Middle frontal gyrus (tissue), 1 donor: ENCODE measurements at regions not wholly inside any gene's neighbourhood (a gene's known extent, or its start where the extent isn't known, plus 50 kb on each side); places are given as distances from the start of the nearest gene placed in this dataset.

Source experiments
- DNase-seq: peaks from one replicate; pipeline ENCODE4 v3.0.0-alpha.2; 2015; ENCODE audit warnings: low spot score; ENCODE audit errors: extremely low spot score

DNA sequence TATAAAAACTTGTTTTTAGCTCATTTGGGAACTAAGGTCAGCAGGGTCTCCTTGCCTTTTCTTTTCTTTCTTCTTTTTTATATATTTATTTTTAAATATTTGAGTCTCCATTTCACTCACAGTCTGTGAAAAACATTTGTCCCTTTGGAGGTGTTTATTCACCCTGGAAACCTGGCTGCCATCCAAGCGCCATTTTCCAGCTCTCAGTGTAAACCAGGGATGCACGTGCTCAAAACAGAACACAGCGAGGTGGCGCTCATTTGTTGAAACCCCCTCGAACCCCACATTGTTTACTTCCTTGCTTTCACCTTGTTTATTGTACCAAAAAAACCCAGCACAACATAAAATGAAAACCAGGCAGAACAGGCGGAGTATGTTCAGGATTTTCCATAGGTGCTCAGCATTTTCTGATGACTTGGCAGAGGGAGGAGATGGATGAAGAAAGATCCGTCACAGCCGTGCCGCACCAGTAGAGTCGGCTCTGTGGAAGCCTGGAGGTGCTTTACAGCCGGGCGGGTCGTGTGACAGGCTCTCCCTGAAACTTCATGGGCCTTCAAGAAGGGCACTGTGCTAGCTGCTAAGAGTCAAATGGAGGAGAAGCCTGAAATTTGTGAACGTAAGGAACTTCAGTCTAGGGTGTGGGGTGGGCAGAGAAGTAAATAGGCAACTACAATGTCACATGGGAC is 284.4 kb downstream of the FOXL1 start:
- no peak for DNase-seq

DNA sequence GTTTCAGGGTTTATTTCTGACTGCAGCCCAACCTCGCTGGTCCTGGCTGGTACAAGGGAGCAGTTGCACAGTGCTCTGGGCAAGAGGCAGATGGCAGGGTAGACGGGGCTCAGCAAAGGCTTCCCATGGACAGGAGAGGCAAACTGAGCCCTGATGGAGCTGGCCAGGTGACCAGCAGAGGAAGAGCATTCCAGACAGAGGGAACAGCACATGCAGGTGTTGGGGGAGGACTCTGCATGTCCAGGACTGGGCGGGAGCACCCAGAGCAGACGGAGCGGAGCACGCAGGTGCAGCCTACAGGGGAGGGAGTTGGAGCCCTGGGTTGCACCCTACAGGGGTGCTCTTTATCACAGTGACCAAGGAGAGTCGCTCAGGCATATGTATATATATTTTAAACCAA is 285.3 kb downstream of the FOXL1 start:
- DNase-seq = no peak

DNA sequence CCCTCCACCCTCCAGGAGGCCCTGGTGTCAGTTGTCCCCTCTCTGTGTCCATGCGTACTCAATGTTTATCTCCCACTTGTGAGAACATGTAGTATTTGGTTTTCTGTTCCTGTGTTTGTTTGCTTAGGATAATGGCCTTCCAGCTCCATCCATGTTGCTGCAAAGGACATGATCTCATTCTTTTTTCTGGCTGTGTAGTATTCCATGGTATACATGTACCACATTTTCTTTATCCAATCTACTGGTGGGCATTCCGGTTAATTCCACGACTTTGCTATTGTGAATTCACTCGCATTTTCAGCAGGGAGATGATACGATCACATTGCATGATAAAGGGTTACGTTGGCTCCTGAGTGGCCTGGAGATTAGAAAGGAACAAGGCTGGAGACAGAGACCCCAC is 286.2 kb downstream of the FOXL1 start:
- no peak for DNase-seq

DNA sequence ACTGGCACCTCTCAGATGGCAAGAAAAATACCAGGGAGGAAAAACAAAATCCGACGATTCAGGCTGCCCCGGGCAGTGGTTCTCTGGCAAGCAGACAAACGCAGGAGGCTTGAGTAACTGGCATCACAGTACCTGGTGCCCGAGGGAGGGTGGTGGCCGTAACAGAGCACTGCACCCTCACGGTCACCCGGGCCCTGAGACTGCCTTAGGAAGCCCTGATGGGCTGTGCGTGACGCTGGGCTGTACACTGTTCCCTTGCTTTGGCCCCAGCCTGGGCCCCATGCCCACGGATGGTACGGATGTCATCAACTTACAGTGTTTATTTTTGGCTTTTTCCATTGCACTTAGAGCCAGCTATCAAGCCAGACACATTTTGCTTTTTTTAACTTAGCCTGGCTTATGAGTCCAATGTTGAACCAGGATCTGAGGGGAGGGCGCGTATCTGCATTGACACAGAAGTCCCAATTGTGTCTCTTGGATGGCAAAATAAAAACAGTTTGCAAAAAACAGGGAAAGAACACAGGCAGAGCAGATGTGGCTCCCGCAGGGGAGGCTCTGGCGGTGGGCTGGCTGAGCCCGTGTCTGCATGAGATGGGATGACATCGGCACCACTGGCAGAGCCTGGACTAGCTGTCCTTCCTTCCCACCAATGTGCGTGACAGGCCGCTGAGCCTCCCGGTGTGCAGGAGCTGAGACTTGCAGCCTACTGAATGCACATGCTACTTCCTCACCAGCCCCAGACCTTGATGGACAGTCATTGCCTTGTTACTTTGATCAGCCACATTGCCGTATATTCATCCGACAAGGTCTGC is 287.7 kb downstream of the FOXL1 start:
- no peak for DNase-seq

DNA sequence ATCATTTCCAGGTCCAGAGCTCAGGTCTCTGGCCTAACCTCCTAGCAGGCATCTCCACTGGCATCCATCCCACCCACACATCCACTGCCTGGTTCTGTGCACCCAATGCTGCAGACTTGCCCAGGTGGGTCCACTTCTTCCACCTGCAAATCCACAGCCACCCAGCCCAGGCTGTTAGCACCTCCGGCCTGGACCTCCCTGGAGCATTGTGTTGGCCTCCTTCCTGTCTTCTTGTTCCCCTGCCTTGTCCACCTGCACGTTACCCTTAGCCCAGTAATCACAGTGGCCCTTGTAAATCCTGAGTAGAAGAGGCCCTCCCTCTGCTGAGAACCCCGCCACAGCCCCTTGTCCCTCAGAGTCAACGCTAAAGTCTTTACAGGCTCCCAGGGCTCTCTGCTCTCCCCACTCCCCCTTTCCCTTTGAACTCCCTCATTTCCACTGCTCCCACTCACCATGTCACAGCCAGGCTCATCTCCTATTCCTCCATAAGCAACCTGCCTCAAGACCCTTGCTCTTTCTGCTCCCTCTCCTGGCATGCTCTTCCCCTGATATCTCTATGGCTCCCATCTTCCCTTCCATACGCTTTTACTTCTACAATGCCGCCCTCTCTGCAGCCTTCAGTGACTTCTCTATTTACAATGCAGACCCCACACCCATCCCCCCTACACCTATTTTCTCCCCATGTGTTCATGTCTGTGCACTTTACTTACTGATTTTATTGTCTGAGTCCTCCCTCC is 288.8 kb downstream of the FOXL1 start:
- DNase-seq = no peak

DNA sequence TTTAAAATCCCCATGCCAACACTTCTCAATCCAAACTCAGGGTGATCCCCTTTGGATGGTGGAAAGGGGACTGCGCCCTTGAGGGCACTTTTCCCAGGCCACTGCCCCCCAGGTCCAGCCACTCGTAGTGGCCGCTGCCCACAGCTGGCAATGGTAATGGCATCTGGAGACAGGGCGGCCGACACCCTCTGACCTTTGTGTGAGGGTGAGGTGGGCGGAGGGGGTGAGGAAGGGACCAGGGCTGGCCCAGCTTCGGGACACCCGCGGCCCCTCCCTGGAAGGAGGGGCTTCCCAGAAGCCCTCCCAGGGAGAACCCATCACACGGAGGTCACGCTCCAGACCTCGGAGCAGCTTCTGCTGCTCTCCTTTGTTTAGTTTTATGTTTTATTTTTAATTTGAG is 289.7 kb downstream of the FOXL1 start:
- no peak for DNase-seq

DNA sequence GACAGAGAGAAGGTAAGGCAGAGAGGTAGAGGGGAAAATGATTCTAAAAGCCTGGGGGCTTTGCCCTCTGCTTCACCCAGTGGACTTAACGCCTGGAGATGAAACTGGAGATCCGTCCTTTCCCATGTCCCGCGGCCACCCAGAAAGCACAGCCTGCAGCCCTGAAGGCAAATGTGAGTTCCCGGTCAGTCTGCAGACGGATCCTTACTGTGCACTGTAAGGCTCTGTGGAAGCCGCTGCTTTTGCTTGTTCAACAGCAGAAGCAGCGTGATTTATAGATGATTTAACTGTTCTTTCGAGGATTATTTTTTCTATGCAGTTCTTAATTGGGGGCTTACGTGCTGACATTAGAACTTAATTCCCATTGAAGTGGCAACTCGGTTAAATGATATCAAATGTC is 290.4 kb downstream of the FOXL1 start:
- no peak for DNase-seq

DNA sequence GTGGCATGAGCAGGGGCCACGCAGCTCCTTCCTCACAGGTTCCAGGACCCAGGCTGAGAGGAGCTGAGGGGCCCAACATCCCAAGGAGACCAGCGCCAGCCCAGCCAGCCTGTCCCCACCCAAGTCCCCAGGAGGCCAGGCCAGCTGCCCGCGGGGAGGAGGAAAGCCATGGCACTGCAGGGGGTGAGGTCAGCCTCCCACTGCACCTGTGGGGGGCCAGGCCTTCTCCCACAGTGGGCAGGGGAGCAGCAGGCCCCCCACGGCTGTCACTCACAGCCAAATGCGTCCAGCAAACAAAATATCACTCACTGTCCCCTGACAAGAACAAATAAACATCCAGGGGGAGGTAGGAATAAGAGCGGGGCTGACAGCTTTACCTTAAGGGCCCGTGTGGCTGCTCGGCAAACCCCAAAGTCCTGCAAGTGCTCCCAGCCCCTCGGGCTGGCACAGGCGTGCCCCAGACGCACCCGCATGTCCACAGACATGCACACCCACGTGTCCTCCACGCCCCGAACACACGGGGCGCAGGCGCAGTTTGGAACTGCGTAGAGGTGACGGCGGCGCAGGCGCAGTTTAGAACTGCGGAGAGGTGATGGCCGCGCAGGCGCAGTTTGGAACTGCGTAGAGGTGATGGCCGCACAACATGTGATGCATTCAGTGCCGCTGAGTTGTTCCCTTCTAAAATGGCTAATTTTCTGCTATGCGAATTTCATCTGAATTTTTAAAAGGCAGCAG is 291.1 kb downstream of the FOXL1 start:
- DNase-seq = no peak

DNA sequence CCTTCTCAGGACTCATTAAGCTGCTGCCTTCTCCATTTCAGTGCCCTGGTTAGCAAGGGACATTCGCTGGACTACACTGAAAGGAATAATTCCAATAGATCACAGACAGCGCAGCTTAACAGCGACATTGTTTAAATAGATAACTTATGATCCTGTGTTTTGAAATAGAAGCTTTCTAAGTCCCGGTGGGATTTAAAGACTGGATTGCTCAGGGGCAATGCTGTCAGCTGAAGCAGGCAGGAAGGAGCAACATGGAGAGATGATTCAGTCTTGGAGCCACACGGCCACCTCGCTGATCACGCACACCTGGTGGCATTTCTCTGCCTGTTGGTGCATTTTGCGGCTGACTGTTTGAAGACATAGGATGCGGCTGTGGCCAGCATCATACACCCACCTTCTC is 292.0 kb downstream of the FOXL1 start:
- DNase-seq = no peak

DNA sequence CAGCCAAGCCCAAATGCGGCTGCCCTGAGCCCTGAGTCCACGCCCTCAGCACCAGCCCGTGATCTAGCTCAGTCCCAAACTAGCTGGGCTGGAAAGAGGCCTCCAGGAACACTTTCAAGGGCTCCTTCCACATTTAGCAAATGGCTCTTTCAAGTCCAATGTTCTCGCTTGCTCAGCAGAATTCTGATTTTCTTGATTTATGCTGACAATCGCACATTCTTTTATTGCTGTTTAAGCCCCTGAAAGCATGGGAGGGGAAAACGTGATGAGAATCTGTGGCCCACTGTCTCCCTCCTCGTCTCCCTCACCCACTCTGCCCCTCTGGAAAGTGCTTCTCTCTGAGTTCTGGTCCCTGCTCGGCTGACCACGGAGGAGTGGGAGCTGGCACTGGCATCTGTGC is 293.8 kb downstream of the FOXL1 start:
- no peak for DNase-seq

DNA sequence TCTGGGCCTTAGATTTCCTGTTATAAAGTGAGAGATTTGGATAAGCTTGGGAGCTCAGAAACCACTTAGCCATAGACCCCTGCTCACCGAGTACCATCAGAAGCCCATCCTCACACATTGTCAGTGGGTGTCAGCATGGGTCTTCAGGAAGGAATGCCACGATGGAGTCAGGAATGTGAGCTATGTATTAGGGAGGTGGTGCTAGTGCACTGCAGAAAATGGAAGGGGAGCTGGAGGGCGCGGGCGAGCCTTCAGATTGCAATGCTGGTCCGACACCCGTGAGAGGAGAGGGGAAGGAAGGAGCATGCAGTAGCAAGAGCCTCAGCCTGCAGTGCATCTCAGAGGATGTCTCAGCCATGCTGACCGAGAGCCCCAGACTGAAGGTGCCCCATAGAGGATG is 294.5 kb downstream of the FOXL1 start:
- DNase-seq = no peak

DNA sequence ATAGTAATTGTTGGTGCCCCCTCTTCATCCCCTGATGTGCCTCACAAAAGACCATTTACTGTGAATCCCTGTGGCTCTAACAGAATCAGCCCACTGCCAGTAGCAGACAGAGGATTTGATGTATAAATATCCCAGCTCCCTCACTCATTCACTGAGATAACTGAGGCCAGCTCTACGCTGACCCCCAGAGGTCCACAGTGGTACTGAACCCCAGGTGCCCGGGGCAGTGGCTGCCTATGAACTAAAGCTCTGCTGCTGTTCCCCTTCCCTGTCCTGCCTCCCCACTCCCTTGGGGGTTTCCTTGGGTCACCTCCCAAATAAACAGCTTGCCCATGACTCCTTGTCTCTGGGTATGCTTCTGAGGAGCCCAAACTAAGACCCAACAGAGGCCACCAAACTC is 295.8 kb downstream of the FOXL1 start:
- DNase-seq = no peak

DNA sequence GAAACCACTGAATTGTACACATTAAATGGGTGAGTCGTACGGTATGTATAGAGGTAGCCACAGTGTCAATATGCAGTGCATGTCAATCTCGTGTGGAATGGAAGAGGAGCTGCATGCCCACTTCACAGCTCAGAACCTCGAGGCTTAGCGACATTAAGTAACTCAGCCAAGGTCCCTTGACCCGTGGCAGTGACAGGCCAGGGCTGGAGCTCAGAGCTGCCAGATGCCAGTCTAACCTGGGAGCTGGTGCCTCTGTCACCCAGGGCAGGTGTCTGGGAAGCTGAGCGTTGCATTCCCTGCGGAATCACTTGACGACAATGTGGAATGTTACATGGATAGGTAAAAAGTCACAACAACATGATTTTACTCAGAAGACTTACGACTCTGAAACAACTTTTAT is 298.1 kb downstream of the FOXL1 start:
- no peak for DNase-seq

DNA sequence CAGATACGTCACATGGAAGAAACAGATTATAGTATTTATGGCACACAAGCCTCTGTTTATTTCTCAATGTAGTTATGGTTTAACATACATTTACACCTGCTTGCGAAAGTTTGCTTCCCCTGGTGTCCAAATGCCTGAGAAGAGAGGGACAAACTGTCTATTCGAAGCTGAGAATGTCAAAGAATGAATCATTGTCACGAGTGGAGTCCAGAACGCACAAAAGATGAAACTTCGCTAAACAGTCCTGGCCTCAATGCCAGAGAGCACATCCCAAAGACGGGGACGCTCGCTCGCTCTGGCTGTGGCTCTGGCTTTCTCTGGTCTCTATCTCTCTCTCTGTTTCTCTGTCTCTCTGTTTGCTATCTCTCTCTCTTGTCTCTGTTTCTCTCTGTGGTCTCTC is 298.8 kb downstream of the FOXL1 start:
- DNase-seq = no peak

DNA sequence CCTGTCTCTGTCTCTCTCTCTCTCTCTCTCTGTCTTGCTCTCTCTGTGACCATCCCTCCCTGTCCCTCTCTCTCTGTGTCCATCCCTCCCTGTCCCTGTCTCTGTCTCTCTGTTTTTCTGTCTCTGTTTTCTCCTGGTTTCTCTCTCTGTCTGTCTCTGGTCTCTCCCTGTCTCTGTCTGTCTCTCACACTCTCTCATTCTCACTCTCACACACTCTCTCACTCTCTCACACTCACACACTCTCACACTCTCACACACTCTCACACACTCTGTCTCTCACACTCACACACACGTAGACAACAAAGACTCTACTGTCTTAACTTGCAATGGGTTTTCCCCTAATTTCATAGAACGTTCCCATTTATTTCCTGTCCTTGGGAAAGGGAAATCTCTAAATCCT is 299.5 kb downstream of the FOXL1 start:
- no peak for DNase-seq

DNA sequence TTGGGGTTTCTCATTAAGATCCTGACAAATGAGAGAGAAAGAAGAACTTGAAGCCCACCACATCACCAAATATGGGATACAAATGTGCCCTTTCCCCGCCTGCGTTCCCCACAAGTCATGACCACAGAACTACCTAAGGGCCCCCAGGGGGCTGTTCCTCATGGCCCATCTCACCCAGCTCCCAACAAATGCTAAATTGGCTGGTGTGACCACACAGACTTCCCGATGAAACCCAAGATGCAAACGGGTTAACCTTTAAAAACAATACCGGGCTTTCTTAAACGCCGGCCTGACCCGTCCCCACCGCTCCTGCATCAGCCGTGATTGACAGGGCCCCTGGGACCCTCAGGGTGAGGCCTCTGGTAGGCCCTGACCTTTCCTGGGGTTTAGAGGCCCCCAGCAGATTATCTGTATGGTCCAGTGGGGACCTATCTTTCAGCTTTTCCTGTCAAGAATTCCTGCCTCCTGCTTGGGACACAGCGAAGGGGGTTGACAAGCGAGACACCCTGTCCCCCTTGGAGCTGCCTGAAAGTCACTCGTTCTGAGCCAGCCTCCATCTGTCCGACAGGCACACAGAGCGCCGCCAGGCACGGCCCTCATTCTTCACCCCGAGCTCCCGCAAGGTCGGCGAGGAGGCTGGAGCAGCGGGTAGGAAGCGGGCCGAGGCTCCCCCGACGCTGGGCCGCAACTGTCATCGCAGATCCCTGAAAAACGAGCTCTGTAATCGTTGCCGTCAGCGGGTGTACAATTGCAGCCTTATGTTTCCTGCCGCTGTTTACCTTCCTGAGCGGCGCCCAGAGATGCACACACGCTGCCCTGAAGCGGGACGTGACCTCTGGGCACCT is 300.1 kb downstream of the FOXL1 start:
- no peak for DNase-seq

DNA sequence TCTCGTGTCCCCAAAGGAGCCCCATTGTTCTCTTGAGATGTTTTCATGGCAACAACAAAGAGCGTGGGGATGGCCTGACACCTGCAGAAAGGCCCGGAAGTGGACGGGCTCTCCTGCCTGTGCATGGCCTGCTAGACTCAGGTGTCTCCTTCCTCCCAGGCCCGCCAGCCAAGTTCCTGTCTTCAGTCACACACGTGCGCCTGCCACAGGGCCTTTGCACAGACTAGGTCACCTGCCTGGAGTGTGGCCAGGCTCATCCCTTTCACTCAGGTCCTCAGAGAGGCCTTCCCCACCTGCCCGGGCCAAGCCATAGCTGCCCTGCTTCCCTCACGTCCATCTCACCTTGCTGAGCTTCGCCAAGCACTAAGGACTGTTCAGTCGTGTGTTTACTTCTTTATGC is 300.9 kb downstream of the FOXL1 start:
- no peak for DNase-seq

DNA sequence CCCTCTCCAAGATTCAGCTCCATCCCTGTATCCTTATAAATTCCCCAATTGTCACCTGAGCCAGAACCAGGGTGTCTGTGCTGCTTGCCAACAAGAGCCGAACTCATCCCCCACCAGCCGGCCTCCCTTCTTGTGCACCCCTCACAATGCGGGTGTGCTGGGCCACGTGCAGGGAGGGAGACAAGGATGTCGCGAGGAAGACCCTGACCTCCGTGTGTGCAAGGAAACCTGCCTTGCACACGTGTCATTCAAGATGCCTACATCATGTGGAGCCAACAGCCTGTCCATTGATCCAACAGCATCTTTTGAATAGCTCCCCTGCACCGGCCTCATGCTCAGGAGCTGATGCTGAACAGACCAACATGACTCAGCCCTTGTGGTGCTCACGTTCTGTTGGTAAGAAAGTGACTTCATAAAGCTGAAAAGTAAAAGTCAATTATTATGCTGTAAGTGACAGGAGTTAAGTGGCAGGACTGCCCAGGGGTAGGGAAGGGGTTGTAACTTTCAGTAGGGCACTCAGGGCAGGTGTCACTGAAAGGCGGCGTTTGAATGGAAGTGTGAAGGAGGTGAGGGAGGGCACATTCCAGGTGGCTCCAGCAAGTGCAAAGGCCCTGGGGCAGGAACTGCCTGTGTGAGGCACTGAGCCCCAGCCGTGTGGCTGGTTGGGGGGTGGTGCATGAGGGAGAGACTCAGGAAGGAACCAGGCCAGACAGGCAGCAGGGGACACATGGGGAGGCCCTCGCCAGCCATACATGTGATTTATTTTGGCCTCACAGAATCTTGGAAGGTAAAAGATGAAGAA is 302.2 kb downstream of the FOXL1 start:
- no peak for DNase-seq

DNA sequence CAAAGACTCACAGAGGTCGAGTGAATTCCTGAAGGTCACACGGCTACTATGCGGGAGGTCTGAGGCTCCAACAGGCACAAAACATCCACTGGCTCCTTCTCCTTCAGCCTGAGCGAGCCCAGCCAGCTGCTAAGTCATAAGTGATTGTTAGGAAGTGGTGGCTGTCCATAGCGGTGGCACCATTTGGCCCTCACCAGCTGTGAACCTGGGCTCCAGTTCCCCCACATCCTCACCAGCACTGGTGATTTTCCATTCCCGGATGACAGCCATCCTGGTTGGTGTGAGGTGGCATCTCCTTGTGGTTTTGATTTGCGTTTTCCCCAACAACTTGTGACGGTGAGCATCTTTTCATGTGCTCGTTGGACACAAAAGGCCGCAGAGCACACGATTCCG is 302.8 kb downstream of the FOXL1 start:
- no peak for DNase-seq

DNA sequence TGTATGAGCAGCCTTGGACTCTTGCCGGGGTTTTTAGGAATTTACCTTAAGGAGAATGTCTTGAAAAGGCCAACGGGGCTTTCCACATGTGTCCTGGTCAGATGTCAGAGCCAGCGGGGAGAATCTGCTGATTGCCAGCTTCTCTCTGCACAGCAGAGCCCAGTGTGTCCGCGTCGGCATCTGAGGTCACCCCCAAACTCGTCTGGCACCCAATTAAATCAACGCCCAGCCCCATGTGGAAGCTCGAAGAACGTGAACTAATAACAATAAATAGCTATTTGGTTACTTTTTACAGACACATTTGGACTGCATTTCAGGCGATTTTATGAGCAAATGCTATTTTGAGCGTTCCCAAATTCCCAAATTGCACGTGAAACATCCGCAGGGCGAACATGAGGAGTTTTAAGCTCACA is 303.5 kb downstream of the FOXL1 start:
- DNase-seq = no peak
